Fibroblast of lung (primary cell): ENCODE measurements at regions not wholly inside any gene's neighbourhood (a gene's known extent, or its start where the extent isn't known, plus 50 kb on each side); places are given as distances from the start of the nearest gene placed in this dataset.
A peak's percentile ranks its signal among the peaks of the same experiment; 100 is the strongest.

Experiments
- DNase-seq, 2 donors: peaks; one replicate each; pipeline versions ENCODE4 v3.0.0 to v3.0.0-alpha.2; 2010; ENCODE audit warnings: low read depth in 2 of 2
- H2AFZ ChIP-seq: 2 replicates; pipeline ENCODE4 v1.5.1; 2012; ENCODE audit warnings: low read length, control low read depth, inconsistent platforms
- H3K27ac ChIP-seq: 2 replicates; pipeline ENCODE4 v1.5.1; 2011; ENCODE audit warnings: low read length, control low read depth; ENCODE audit not compliant: insufficient read depth
- H3K27me3 ChIP-seq: 2 replicates; pipeline ENCODE4 v1.5.1; 2011; ENCODE audit warnings: mild to moderate bottlenecking, low read length; ENCODE audit not compliant: control insufficient read depth, insufficient read depth
- H3K36me3 ChIP-seq: 2 replicates; pipeline ENCODE4 v1.5.1; 2011; ENCODE audit warnings: low read length; ENCODE audit not compliant: control insufficient read depth, insufficient read depth
- H3K4me1 ChIP-seq: 2 replicates; pipeline ENCODE4 v1.5.1; 2011; ENCODE audit warnings: low read length; ENCODE audit not compliant: control insufficient read depth, insufficient read depth; ENCODE audit errors: extremely low read depth
- H3K4me2 ChIP-seq: 2 replicates; pipeline ENCODE4 v1.5.1; 2011; ENCODE audit warnings: low read length, control low read depth; ENCODE audit not compliant: insufficient read depth; ENCODE audit errors: extremely low read depth
- H3K4me3 ChIP-seq, 4 experiments: fragments of 200-600 bp in 1 of 4; sonication (generic) in 1 of 4; replicated peaks in 1 of 4; 2 replicates each; pipeline ENCODE4 v1.5.1; 2011 to 2016; ENCODE audit warnings: low read length in 4 of 4, low read depth in 3 of 4, mild to moderate bottlenecking in 3 of 4, control low read depth in 2 of 4, inconsistent platforms in 1 of 4, mixed read lengths in 1 of 4; ENCODE audit not compliant: insufficient read depth in 1 of 4; ENCODE audit errors: control extremely low read depth in 1 of 4
- H3K79me2 ChIP-seq: 2 replicates; pipeline ENCODE4 v1.5.1; 2012; ENCODE audit warnings: mild to moderate bottlenecking, low read length, inconsistent platforms; ENCODE audit not compliant: control insufficient read depth, insufficient read depth
- H3K9ac ChIP-seq: 2 replicates; pipeline ENCODE4 v1.5.1; 2011; ENCODE audit warnings: mild to moderate bottlenecking, low read length, control low read depth; ENCODE audit not compliant: insufficient read depth
- H3K9me3 ChIP-seq: 2 replicates; pipeline ENCODE4 v1.5.1; 2012; ENCODE audit warnings: low read depth, low read length; ENCODE audit not compliant: control insufficient read depth, insufficient read depth
- H4K20me1 ChIP-seq: 2 replicates; pipeline ENCODE4 v1.5.1; 2011; ENCODE audit warnings: low read length; ENCODE audit not compliant: control insufficient read depth, insufficient read depth; ENCODE audit errors: extremely low read depth
- EZH2 ChIP-seq: IDR thresholded peaks from 2 replicates; pipeline ENCODE4 v1.5.1; 2012; ENCODE audit warnings: low read length, control low read depth, mild to moderate bottlenecking; ENCODE audit errors: missing control alignments
- TF ChIP-seq, protein P1 (sequence below), 2 donors: IDR thresholded peaks in 1 of 2; conservative IDR thresholded peaks in 1 of 2; 1 replicate in 1 of 2; 2 replicates in 1 of 2; pipeline ENCODE4 v1.5.1; 2011 to 2012; ENCODE audit warnings: low read length in 2 of 2, control low read depth in 1 of 2, inconsistent platforms in 1 of 2, low read depth in 1 of 2, mild to moderate bottlenecking in 1 of 2

DNA sequence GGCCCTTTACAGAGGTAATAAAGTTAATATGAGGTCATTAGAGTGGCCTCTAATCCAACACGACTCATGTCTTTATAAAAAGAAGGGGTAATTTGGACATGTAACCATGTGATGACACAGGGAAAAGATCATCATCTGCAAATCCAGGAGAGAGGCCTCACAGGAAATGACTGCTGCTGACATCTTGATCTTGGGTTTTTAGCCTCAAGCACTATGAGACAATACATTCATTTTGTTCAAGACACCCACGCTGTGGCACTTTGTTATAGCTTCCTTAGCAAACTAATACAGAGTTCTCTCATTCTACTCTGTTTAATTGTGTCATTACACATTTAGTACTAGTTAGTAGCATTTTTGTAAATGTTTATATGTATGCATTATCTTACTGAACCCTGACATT lies 64.0 kb upstream of the RUNX1 start:
- no peaks in the 10 kb centered on the region for H3K79me2 ChIP-seq
- DNase-seq, result peak in 1 of 2 donors; percentile 37
- no peak for TF ChIP-seq EZH2
- TF ChIP-seq, protein P1, sequence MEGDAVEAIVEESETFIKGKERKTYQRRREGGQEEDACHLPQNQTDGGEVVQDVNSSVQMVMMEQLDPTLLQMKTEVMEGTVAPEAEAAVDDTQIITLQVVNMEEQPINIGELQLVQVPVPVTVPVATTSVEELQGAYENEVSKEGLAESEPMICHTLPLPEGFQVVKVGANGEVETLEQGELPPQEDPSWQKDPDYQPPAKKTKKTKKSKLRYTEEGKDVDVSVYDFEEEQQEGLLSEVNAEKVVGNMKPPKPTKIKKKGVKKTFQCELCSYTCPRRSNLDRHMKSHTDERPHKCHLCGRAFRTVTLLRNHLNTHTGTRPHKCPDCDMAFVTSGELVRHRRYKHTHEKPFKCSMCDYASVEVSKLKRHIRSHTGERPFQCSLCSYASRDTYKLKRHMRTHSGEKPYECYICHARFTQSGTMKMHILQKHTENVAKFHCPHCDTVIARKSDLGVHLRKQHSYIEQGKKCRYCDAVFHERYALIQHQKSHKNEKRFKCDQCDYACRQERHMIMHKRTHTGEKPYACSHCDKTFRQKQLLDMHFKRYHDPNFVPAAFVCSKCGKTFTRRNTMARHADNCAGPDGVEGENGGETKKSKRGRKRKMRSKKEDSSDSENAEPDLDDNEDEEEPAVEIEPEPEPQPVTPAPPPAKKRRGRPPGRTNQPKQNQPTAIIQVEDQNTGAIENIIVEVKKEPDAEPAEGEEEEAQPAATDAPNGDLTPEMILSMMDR (conservative IDR thresholded peaks at IDR 0.05 in 1 of 2, IDR thresholded peaks at IDR 0.05 in 1 of 2; ENCODE audit: low read depth in 1 of 2, low read length in 2 of 2), result no peak
- no peaks in the 10 kb centered on the region for H3K27me3 ChIP-seq
- no peaks in the 10 kb centered on the region for H4K20me1 ChIP-seq
- H2AFZ ChIP-seq, result no peak overlapping the region
- H3K4me2 ChIP-seq, result no peak overlapping the region
- no peak overlapping the region for H3K4me3 ChIP-seq
- no peaks in the 10 kb centered on the region for H3K4me1 ChIP-seq
- H3K9me3 ChIP-seq, result no peaks in the 10 kb centered on the region
- no peaks in the 10 kb centered on the region for H3K36me3 ChIP-seq
- no peak overlapping the region for H3K27ac ChIP-seq
- no peak overlapping the region for H3K9ac ChIP-seq

GRCh38 chr21:35111321-35111930 lies 62.3 kb upstream of the RUNX1 start:
- Histone ChIP-seq H2AFZ (no peak overlapping the region), H3K4me3 (no peak overlapping the region)

DNA sequence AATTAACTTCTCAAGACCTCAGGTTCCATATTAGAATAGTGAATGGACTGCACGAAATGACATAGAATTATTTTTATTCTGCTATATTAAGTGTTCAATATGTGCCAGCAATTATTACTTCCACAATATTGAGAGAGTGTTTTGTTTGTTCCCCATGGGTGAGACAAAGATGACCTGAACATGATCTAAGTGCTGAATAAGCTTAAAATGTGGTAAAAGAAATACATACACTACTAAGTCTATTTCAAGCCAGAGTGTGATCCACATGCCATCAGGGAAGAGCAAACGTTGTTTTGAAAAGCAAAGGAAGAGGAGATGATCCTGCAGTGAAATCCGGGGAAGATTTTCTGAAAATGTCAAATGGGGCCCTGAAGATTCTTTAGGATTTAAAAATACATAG lies 59.8 kb upstream of the RUNX1 start:
- H3K27me3 ChIP-seq, result no peaks in the 10 kb centered on the region
- H4K20me1 ChIP-seq, result no peaks in the 10 kb centered on the region
- no peaks in the 10 kb centered on the region for H3K36me3 ChIP-seq
- H2AFZ ChIP-seq, result no peak overlapping the region
- no peak overlapping the region for H3K4me2 ChIP-seq
- H3K4me1 ChIP-seq, result no peaks in the 10 kb centered on the region
- no peaks in the 10 kb centered on the region for H3K9me3 ChIP-seq
- no peak overlapping the region for H3K9ac ChIP-seq
- no peak for DNase-seq
- no peaks in the 10 kb centered on the region for H3K79me2 ChIP-seq
- TF ChIP-seq, protein P1 (conservative IDR thresholded peaks at IDR 0.05 in 1 of 2, IDR thresholded peaks at IDR 0.05 in 1 of 2; ENCODE audit: low read depth in 1 of 2, low read length in 2 of 2), result no peak
- TF ChIP-seq EZH2, result no peak
- H3K4me3 ChIP-seq, result no peak overlapping the region
- no peak overlapping the region for H3K27ac ChIP-seq

More at GRCh38 chr21:35111321-35111930, 62.3 kb upstream of the RUNX1 start:
- DNase-seq, result no peak
- Histone ChIP-seq H3K9ac (no peak overlapping the region), H3K9me3 (no peaks in the 10 kb centered on the region), H3K27me3 (no peaks in the 10 kb centered on the region), H3K27ac (no peak overlapping the region), H3K79me2 (no peaks in the 10 kb centered on the region), H4K20me1 (no peaks in the 10 kb centered on the region), H3K4me2 (no peak overlapping the region), H3K36me3 (no peaks in the 10 kb centered on the region), H3K4me1 (no peaks in the 10 kb centered on the region)
- TF ChIP-seq, protein P1 (conservative IDR thresholded peaks at IDR 0.05 in 1 of 2, IDR thresholded peaks at IDR 0.05 in 1 of 2; ENCODE audit: low read depth in 1 of 2, low read length in 2 of 2), result no peak
- TF ChIP-seq EZH2, result no peak
